Neuronal stem cell (in vitro differentiated cells): ENCODE measurements at regions not wholly inside any gene's neighbourhood (a gene's known extent, or its start where the extent isn't known, plus 50 kb on each side); places are given as distances from the start of the nearest gene placed in this dataset.

Experiments used
- DNase-seq: peaks from one replicate; pipeline ENCODE4 v3.0.0-alpha.2; 2013; ENCODE audit warnings: low spot score
- H2AFZ ChIP-seq: one replicate; pipeline ENCODE4 v1.6.1; 2013; ENCODE audit warnings: mild to moderate bottlenecking, low read length, inconsistent platforms
- H2AK5ac ChIP-seq: 2 replicates; pipeline ENCODE4 v1.6.1; 2013; ENCODE audit warnings: low read depth, mild to moderate bottlenecking, inconsistent platforms, low read length, moderate library complexity, mixed read lengths
- H2BK120ac ChIP-seq: 2 replicates; pipeline ENCODE4 v1.6.1; 2013; ENCODE audit warnings: low read depth, mild to moderate bottlenecking, inconsistent platforms, low read length, moderate library complexity, mixed read lengths
- H2BK12ac ChIP-seq: one replicate; pipeline ENCODE4 v1.6.1; 2013; ENCODE audit warnings: low read length, inconsistent platforms
- H2BK15ac ChIP-seq: 2 replicates; pipeline ENCODE4 v1.6.1; 2013; ENCODE audit warnings: mild to moderate bottlenecking, low read length, inconsistent platforms, mixed read lengths
- H2BK5ac ChIP-seq: one replicate; pipeline ENCODE4 v1.6.1; 2013; ENCODE audit warnings: inconsistent platforms, mild to moderate bottlenecking, low read length, moderate library complexity
- H3K14ac ChIP-seq: one replicate; pipeline ENCODE4 v1.6.1; 2013; ENCODE audit warnings: low read length, inconsistent platforms
- H3K18ac ChIP-seq: 2 replicates; pipeline ENCODE4 v1.6.1; 2013; ENCODE audit warnings: low read length, inconsistent platforms
- H3K23ac ChIP-seq: 2 replicates; pipeline ENCODE4 v1.6.1; 2013; ENCODE audit warnings: low read depth, mild to moderate bottlenecking, mixed read lengths, low read length, inconsistent platforms; ENCODE audit not compliant: poor library complexity
- H3K27ac ChIP-seq: replicated peaks from 3 replicates; pipeline ENCODE4 v1.5.1; 2013; ENCODE audit warnings: low read length, inconsistent platforms
- H3K27me3 ChIP-seq, 3 experiments: 2 replicates each; pipeline ENCODE4 v1.6.1; 2013; ENCODE audit warnings: low read length in 3 of 3, mild to moderate bottlenecking in 2 of 3, inconsistent platforms in 1 of 3, low read depth in 1 of 3, mixed read lengths in 1 of 3, moderate library complexity in 1 of 3; ENCODE audit not compliant: control insufficient read depth in 3 of 3, insufficient read depth in 3 of 3
- H3K36me3 ChIP-seq, 2 donors: replicated peaks in 1 of 2; 2 replicates each; pipeline ENCODE4 v1.6.1; 2013; ENCODE audit warnings: low read length in 2 of 2; ENCODE audit not compliant: control insufficient read depth in 2 of 2, insufficient read depth in 2 of 2
- H3K4ac ChIP-seq: 2 replicates; pipeline ENCODE4 v1.6.1; 2013; ENCODE audit warnings: inconsistent platforms, mild to moderate bottlenecking, low read length, moderate library complexity
- H3K4me1 ChIP-seq, 2 donors: 1 replicate in 1 of 2; 2 replicates in 1 of 2; pipeline ENCODE4 v1.6.1; 2013; ENCODE audit warnings: low read length in 2 of 2, low read depth in 1 of 2; ENCODE audit not compliant: control insufficient read depth in 2 of 2, insufficient read depth in 1 of 2
- H3K4me2 ChIP-seq: one replicate; pipeline ENCODE4 v1.6.1; 2013; ENCODE audit warnings: mild to moderate bottlenecking, low read length, inconsistent platforms; ENCODE audit not compliant: insufficient read depth, poor library complexity, severe bottlenecking
- H3K4me3 ChIP-seq, 2 donors: 2 replicates each; pipeline ENCODE4 v1.5.1; 2013; ENCODE audit warnings: low read length in 2 of 2, mild to moderate bottlenecking in 2 of 2, inconsistent platforms in 1 of 2, moderate library complexity in 1 of 2
- H3K79me1 ChIP-seq: one replicate; pipeline ENCODE4 v1.6.1; 2013; ENCODE audit warnings: low read depth, mild to moderate bottlenecking, inconsistent platforms, low read length, moderate library complexity
- H3K9ac ChIP-seq: one replicate; pipeline ENCODE4 v1.6.1; 2013; ENCODE audit warnings: mild to moderate bottlenecking, low read depth, low read length, inconsistent platforms; ENCODE audit not compliant: poor library complexity
- H3K9me3 ChIP-seq, 2 donors: replicated peaks in 1 of 2; 2 replicates each; pipeline versions ENCODE3 to v1.6.1; 2013; ENCODE audit warnings: low read length in 2 of 2, mild to moderate bottlenecking in 2 of 2, inconsistent platforms in 1 of 2, low read depth in 1 of 2, mixed read lengths in 1 of 2, moderate library complexity in 1 of 2; ENCODE audit not compliant: control insufficient read depth in 2 of 2, insufficient read depth in 1 of 2
- H4K8ac ChIP-seq: one replicate; pipeline ENCODE4 v1.6.1; 2013; ENCODE audit warnings: low read depth, mild to moderate bottlenecking, inconsistent platforms, low read length, moderate library complexity
- H4K91ac ChIP-seq: one replicate; pipeline ENCODE4 v1.6.1; 2013; ENCODE audit warnings: low read length, low read depth, mild to moderate bottlenecking, inconsistent platforms; ENCODE audit not compliant: poor library complexity
- WGBS, 2 donors: extraction: QIAGEN DNeasy Blood & Tissue Kit; methylation state at CpG; one replicate each; pipeline ENCODE4 v1.1.7; 2013; ENCODE audit warnings: missing lambda C conversion rate in 2 of 2, mixed read lengths in 1 of 2; ENCODE audit not compliant: insufficient read length in 2 of 2, insufficient replicate concordance in 1 of 2; ENCODE audit errors: extremely low coverage in 2 of 2; 5-methylcytosine and 5-hydroxymethylcytosine counted together

GRCh38 chrY:13756615-13757014 is 52.9 kb downstream of the TMSB4Y start:
- peaks cover 0 to 3% (median 0%) of the 10 kb centered on the region in 3 experiments for H3K27me3 ChIP-seq
- H3K9ac ChIP-seq, result no peak overlapping the region
- no peak overlapping the region for H3K4me2 ChIP-seq
- no peak overlapping the region for H4K91ac ChIP-seq
- H4K8ac ChIP-seq, result no peak overlapping the region
- no peak overlapping the region for H2AK5ac ChIP-seq
- H3K23ac ChIP-seq, result no peak overlapping the region
- no peak overlapping the region for H2BK15ac ChIP-seq
- DNase-seq, result no peak
- H3K14ac ChIP-seq, result no peak overlapping the region
- no peak overlapping the region for H3K27ac ChIP-seq
- WGBS, 2 donors, result no CpG with 5 or more reads among the region's 1 CpG
- no peaks in the 10 kb centered on the region for H3K36me3 ChIP-seq
- H3K79me1 ChIP-seq, result no peaks in the 10 kb centered on the region
- H3K4ac ChIP-seq, result no peak overlapping the region
- H2BK5ac ChIP-seq, result no peak overlapping the region
- H3K18ac ChIP-seq, result no peak overlapping the region
- no peak overlapping the region for H2BK12ac ChIP-seq
- no peak overlapping the region for H2BK120ac ChIP-seq
- H3K4me3 ChIP-seq, result no peak overlapping the region
- H2AFZ ChIP-seq, result no peak overlapping the region
- no peaks in the 10 kb centered on the region for H3K4me1 ChIP-seq
- no peaks in the 10 kb centered on the region for H3K9me3 ChIP-seq

GRCh38 chrY:13766040-13766439 is 62.3 kb downstream of the TMSB4Y start:
- no peak overlapping the region for H3K27ac ChIP-seq
- no peak overlapping the region for H4K91ac ChIP-seq
- H2AFZ ChIP-seq, result no peak overlapping the region
- H2BK120ac ChIP-seq, result no peak overlapping the region
- H3K9me3 ChIP-seq, result no peaks in the 10 kb centered on the region
- no peaks in the 10 kb centered on the region for H3K79me1 ChIP-seq
- H3K23ac ChIP-seq, result no peak overlapping the region
- H3K14ac ChIP-seq, result no peak overlapping the region
- DNase-seq, result no peak
- H2BK15ac ChIP-seq, result no peak overlapping the region
- no peak overlapping the region for H3K4me3 ChIP-seq
- no peak overlapping the region for H3K4ac ChIP-seq
- no peaks in the 10 kb centered on the region for H3K4me1 ChIP-seq
- no peak overlapping the region for H2AK5ac ChIP-seq
- no peak overlapping the region for H2BK12ac ChIP-seq
- no peak overlapping the region for H2BK5ac ChIP-seq
- H3K4me2 ChIP-seq, result no peak overlapping the region
- no CpG with 5 or more reads among the region's 6 CpGs for WGBS, 2 donors
- H3K27me3 ChIP-seq, result no peaks in the 10 kb centered on the region
- no peak overlapping the region for H3K9ac ChIP-seq
- no peak overlapping the region for H3K18ac ChIP-seq
- no peaks in the 10 kb centered on the region for H3K36me3 ChIP-seq
- H4K8ac ChIP-seq, result no peak overlapping the region

GRCh38 chrY:13790108-13790793 is 86.6 kb downstream of the TMSB4Y start:
- Histone ChIP-seq H2BK5ac (no peak overlapping the region), H4K91ac (no peak overlapping the region), H4K8ac (no peak overlapping the region), H3K18ac (no peak overlapping the region), H3K9me3 (no peaks in the 10 kb centered on the region), H2AK5ac (no peak overlapping the region), H3K27me3 (no peaks in the 10 kb centered on the region), H3K23ac (no peak overlapping the region), H3K14ac (no peak overlapping the region), H3K9ac (no peak overlapping the region), H3K4me1 (no peaks in the 10 kb centered on the region), H3K36me3 (no peaks in the 10 kb centered on the region), H2BK12ac (no peak overlapping the region), H3K4me3 (no peak overlapping the region), H3K27ac (no peak overlapping the region), H3K4ac (no peak overlapping the region), H2BK15ac (no peak overlapping the region), H3K4me2 (no peak overlapping the region), H2AFZ (no peak overlapping the region), H3K79me1 (no peaks in the 10 kb centered on the region), H2BK120ac (no peak overlapping the region)
- DNase-seq, result no peak
- WGBS, 2 donors, result no CpG with 5 or more reads among the region's 2 CpGs

GRCh38 chrY:13795067-13795466 is 91.4 kb downstream of the TMSB4Y start:
- H4K91ac ChIP-seq, result no peak overlapping the region
- no peak overlapping the region for H3K4me2 ChIP-seq
- H3K14ac ChIP-seq, result no peak overlapping the region
- no peak overlapping the region for H3K23ac ChIP-seq
- no peak overlapping the region for H3K27ac ChIP-seq
- no peak overlapping the region for H2BK5ac ChIP-seq
- no peaks in the 10 kb centered on the region for H3K36me3 ChIP-seq
- no peak overlapping the region for H3K4ac ChIP-seq
- no peak overlapping the region for H2BK120ac ChIP-seq
- no peaks in the 10 kb centered on the region for H3K9me3 ChIP-seq
- H2BK12ac ChIP-seq, result no peak overlapping the region
- H3K9ac ChIP-seq, result no peak overlapping the region
- no peak overlapping the region for H2AFZ ChIP-seq
- H3K79me1 ChIP-seq, result no peaks in the 10 kb centered on the region
- H3K4me1 ChIP-seq, result no peaks in the 10 kb centered on the region
- H4K8ac ChIP-seq, result no peak overlapping the region
- no peaks in the 10 kb centered on the region for H3K27me3 ChIP-seq
- no peak for DNase-seq
- WGBS, 2 donors, result no CpG with 5 or more reads among the region's 1 CpG
- no peak overlapping the region for H3K18ac ChIP-seq
- H3K4me3 ChIP-seq, result no peak overlapping the region
- H2AK5ac ChIP-seq, result no peak overlapping the region
- no peak overlapping the region for H2BK15ac ChIP-seq
